ENCODE measurements at regions not wholly inside any gene's neighbourhood (a gene's known extent, or its start where the extent isn't known, plus 50 kb on each side); places are given as distances from the start of the nearest gene placed in this dataset.

GRCh38 chr7:20964281-20964918 is 177.7 kb upstream of the SP8 start:
- Mint-ChIP-seq H3K9me3 (ENCODE audit: unreplicated experiment) (no peaks in the 10 kb centered on the region), H3K4me3 (ENCODE audit: unreplicated experiment) (no peak overlapping the region), H3K36me3 (ENCODE audit: unreplicated experiment) (peaks cover 4% of the 10 kb centered on the region), H3K27ac (ENCODE audit: unreplicated experiment) (peak overlapping the region; percentile 8), H3K4me1 (ENCODE audit: low read depth, unreplicated experiment) (peaks cover 10% of the 10 kb centered on the region), H3K27me3 (ENCODE audit: unreplicated experiment) (no peaks in the 10 kb centered on the region)
- TF ChIP-seq CTCF (IDR thresholded peaks at IDR 0.05; ENCODE audit: partially characterized antibody, unreplicated experiment), result no peak
- no peak for DNase-seq

GRCh38 chr7:20971219-20971618 is 184.5 kb upstream of the SP8 start:
- TF ChIP-seq CTCF (IDR thresholded peaks at IDR 0.05; ENCODE audit: partially characterized antibody, unreplicated experiment), result no peak
- Mint-ChIP-seq H3K9me3 (ENCODE audit: unreplicated experiment) (no peaks in the 10 kb centered on the region), H3K4me1 (ENCODE audit: low read depth, unreplicated experiment) (no peaks in the 10 kb centered on the region), H3K27ac (ENCODE audit: unreplicated experiment) (no peak overlapping the region), H3K27me3 (ENCODE audit: unreplicated experiment) (no peaks in the 10 kb centered on the region), H3K36me3 (ENCODE audit: unreplicated experiment) (no peaks in the 10 kb centered on the region), H3K4me3 (ENCODE audit: unreplicated experiment) (no peak overlapping the region)
- no peak for DNase-seq

- Mint-ChIP-seq H3K4me3 (ENCODE audit: unreplicated experiment) (no peak overlapping the region), H3K36me3 (ENCODE audit: unreplicated experiment) (no peaks in the 10 kb centered on the region), H3K9me3 (ENCODE audit: unreplicated experiment) (no peaks in the 10 kb centered on the region), H3K4me1 (ENCODE audit: low read depth, unreplicated experiment) (no peaks in the 10 kb centered on the region), H3K27me3 (ENCODE audit: unreplicated experiment) (no peaks in the 10 kb centered on the region), H3K27ac (ENCODE audit: unreplicated experiment) (no peak overlapping the region)
- no peak for DNase-seq
- no peak for TF ChIP-seq CTCF (IDR thresholded peaks at IDR 0.05; ENCODE audit: partially characterized antibody, unreplicated experiment)
These were observed 193.5 kb upstream of the SP8 start for GRCh38 chr7:20980232-20980631.

GRCh38 chr7:20980668-20981264 is 194.1 kb upstream of the SP8 start:
- Mint-ChIP-seq H3K4me3 (ENCODE audit: unreplicated experiment) (no peak overlapping the region), H3K27ac (ENCODE audit: unreplicated experiment) (no peak overlapping the region), H3K9me3 (ENCODE audit: unreplicated experiment) (no peaks in the 10 kb centered on the region), H3K4me1 (ENCODE audit: low read depth, unreplicated experiment) (no peaks in the 10 kb centered on the region), H3K36me3 (ENCODE audit: unreplicated experiment) (no peaks in the 10 kb centered on the region), H3K27me3 (ENCODE audit: unreplicated experiment) (no peaks in the 10 kb centered on the region)
- DNase-seq, result no peak
- no peak for TF ChIP-seq CTCF (IDR thresholded peaks at IDR 0.05; ENCODE audit: partially characterized antibody, unreplicated experiment)

- DNase-seq, result no peak
- peaks cover 3% of the 10 kb centered on the region for H3K4me1 Mint-ChIP-seq (ENCODE audit: low read depth, unreplicated experiment)
- H3K27me3 Mint-ChIP-seq (ENCODE audit: unreplicated experiment), result peaks cover 3% of the 10 kb centered on the region
- H3K27ac Mint-ChIP-seq (ENCODE audit: unreplicated experiment), result no peak overlapping the region
- no peak overlapping the region for H3K4me3 Mint-ChIP-seq (ENCODE audit: unreplicated experiment)
- TF ChIP-seq CTCF (IDR thresholded peaks at IDR 0.05; ENCODE audit: partially characterized antibody, unreplicated experiment), result no peak
- H3K9me3 Mint-ChIP-seq (ENCODE audit: unreplicated experiment), result no peaks in the 10 kb centered on the region
- H3K36me3 Mint-ChIP-seq (ENCODE audit: unreplicated experiment), result peaks cover under 1% of the 10 kb centered on the region
These were observed 201.7 kb upstream of the SP8 start for GRCh38 chr7:20988340-20988739.
